CD14-positive monocyte (primary cell): ENCODE measurements at regions not wholly inside any gene's neighbourhood (a gene's known extent, or its start where the extent isn't known, plus 50 kb on each side); places are given as distances from the start of the nearest gene placed in this dataset.
"Not testable (repeated sequence)": the region's sequence is repeated elsewhere in the genome, so short reads cannot be mapped to it uniquely, and the experiment has no call there.

Experiments
- DNase-seq, 3 donors: peaks; one replicate each; pipeline ENCODE4 v3.0.0-alpha.2; 2011 to 2022
- H2AFZ ChIP-seq: 2 replicates; pipeline ENCODE4 v1.6.0; 2012; ENCODE audit warnings: mild to moderate bottlenecking, low read depth, low read length, inconsistent platforms; ENCODE audit not compliant: insufficient read depth, poor library complexity, severe bottlenecking
- H3K27ac ChIP-seq, 2 donors: 1 replicate in 1 of 2; 2 replicates in 1 of 2; pipeline ENCODE4 v1.5.1; 2012 to 2013; ENCODE audit warnings: low read length in 2 of 2, control low read depth in 1 of 2, inconsistent platforms in 1 of 2, low read depth in 1 of 2, mild to moderate bottlenecking in 1 of 2
- H3K27me3 ChIP-seq, 2 donors: one replicate each; pipeline versions ENCODE4 v1.6.0 to v1.6.1; 2011 to 2013; ENCODE audit warnings: low read length in 2 of 2; ENCODE audit not compliant: control insufficient read depth in 2 of 2, insufficient read depth in 2 of 2
- H3K36me3 ChIP-seq, 2 donors: replicated peaks in 1 of 2; 1 replicate in 1 of 2; 2 replicates in 1 of 2; pipeline versions ENCODE4 v1.5.1 to v1.6.1; 2012 to 2013; ENCODE audit warnings: low read length in 2 of 2, control low read depth in 1 of 2, inconsistent platforms in 1 of 2, mild to moderate bottlenecking in 1 of 2; ENCODE audit not compliant: insufficient read depth in 2 of 2, control insufficient read depth in 1 of 2
- H3K4me1 ChIP-seq, 2 donors: 1 replicate in 1 of 2; 2 replicates in 1 of 2; pipeline versions ENCODE4 v1.5.1 to v1.6.1; 2012 to 2013; ENCODE audit warnings: low read length in 2 of 2, control low read depth in 1 of 2, inconsistent platforms in 1 of 2, mild to moderate bottlenecking in 1 of 2, moderate library complexity in 1 of 2; ENCODE audit not compliant: insufficient read depth in 2 of 2, control insufficient read depth in 1 of 2
- H3K4me2 ChIP-seq: replicated peaks from 2 replicates; pipeline ENCODE3; 2012; ENCODE audit warnings: low read length, moderate library complexity, mild to moderate bottlenecking; ENCODE audit not compliant: poor library complexity, severe bottlenecking; ENCODE audit errors: extremely low read depth
- H3K4me3 ChIP-seq, 3 experiments: fragments of 200-600 bp in 1 of 3; sonication (generic) in 1 of 3; replicated peaks in 1 of 3; 1 replicate in 2 of 3; 2 replicates in 1 of 3; pipeline ENCODE4 v1.5.1; 2011 to 2013; ENCODE audit warnings: low read length in 3 of 3, mild to moderate bottlenecking in 3 of 3, control low read depth in 2 of 3, low read depth in 2 of 3, inconsistent platforms in 1 of 3, moderate library complexity in 1 of 3
- H3K79me2 ChIP-seq: 2 replicates; pipeline ENCODE4 v1.6.0; 2012; ENCODE audit warnings: mild to moderate bottlenecking, control low read depth, inconsistent platforms, low read length, moderate library complexity; ENCODE audit not compliant: insufficient read depth
- H3K9ac ChIP-seq: 2 replicates; pipeline ENCODE4 v1.6.0; 2017; ENCODE audit warnings: low read length, mild to moderate bottlenecking; ENCODE audit not compliant: insufficient read depth, poor library complexity, severe bottlenecking
- H3K9me3 ChIP-seq, 2 donors: replicated peaks in 1 of 2; 1 replicate in 1 of 2; 2 replicates in 1 of 2; pipeline versions ENCODE4 v1.5.1 to v1.6.1; 2012 to 2013; ENCODE audit warnings: low read length in 2 of 2, control low read depth in 1 of 2; ENCODE audit not compliant: control insufficient read depth in 1 of 2, insufficient read depth in 1 of 2
- H4K20me1 ChIP-seq: 2 replicates; pipeline ENCODE4 v1.6.0; 2012; ENCODE audit warnings: mild to moderate bottlenecking, low read length, control low read depth, moderate library complexity; ENCODE audit not compliant: insufficient read depth
- H3K27ac Mint-ChIP-seq, 7 donors: one replicate each; pipeline ENCODE4 v1.8.0; 2020; ENCODE audit warnings: mild to moderate bottlenecking in 7 of 7, mixed read lengths in 7 of 7, moderate library complexity in 6 of 7, inconsistent platforms in 2 of 7
- H3K27me3 Mint-ChIP-seq, 3 donors: one replicate each; pipeline ENCODE4 v1.8.0; 2021 to 2022; ENCODE audit warnings: low read depth in 3 of 3, mild to moderate bottlenecking in 3 of 3, mixed read lengths in 3 of 3, moderate library complexity in 3 of 3, inconsistent platforms in 1 of 3
- H3K36me3 Mint-ChIP-seq, 2 donors: one replicate each; pipeline ENCODE4 v1.8.0; 2020; ENCODE audit warnings: mixed read lengths in 2 of 2, inconsistent platforms in 1 of 2, mild to moderate bottlenecking in 1 of 2
- H3K4me1 Mint-ChIP-seq: one replicate; pipeline ENCODE4 v1.8.0; 2020; ENCODE audit warnings: mild to moderate bottlenecking, mixed read lengths
- H3K4me3 Mint-ChIP-seq, 2 donors: one replicate each; pipeline ENCODE4 v1.8.0; 2020; ENCODE audit warnings: mild to moderate bottlenecking in 2 of 2, mixed read lengths in 2 of 2, moderate library complexity in 1 of 2
- H3K9me3 Mint-ChIP-seq, 7 donors: one replicate each; pipeline ENCODE4 v1.8.0; 2020 to 2022; ENCODE audit warnings: mixed read lengths in 7 of 7, mild to moderate bottlenecking in 6 of 7, moderate library complexity in 6 of 7, inconsistent platforms in 2 of 7
- CTCF ChIP-seq: fragments of 200-600 bp; IDR thresholded peaks from one replicate; pipeline ENCODE4 v1.8.0; 2022; ENCODE audit warnings: antibody characterized with exemption, mild to moderate bottlenecking
- WGBS: methylation state at CpG from one replicate; pipeline ENCODE4 v1.1.5; 2013; ENCODE audit warnings: missing lambda C conversion rate; ENCODE audit not compliant: insufficient coverage; 5-methylcytosine and 5-hydroxymethylcytosine counted together
- intact Hi-C, 2 donors: fragments of 100-400 bp; cut with micrococcal nuclease; formaldehyde crosslinking; loops; one replicate each; pipeline versions ENCODE4 v1.15.0 to v1.15.1; 2023

GRCh38 chr1:9465640-9466039 is 73.6 kb upstream of the SLC25A33 start:
- Histone ChIP-seq H3K27me3 (no peaks in the 10 kb centered on the region), H3K79me2 (no peaks in the 10 kb centered on the region), H3K4me3 (no peak overlapping the region), H3K27ac (no peak overlapping the region), H3K4me1 (no peaks in the 10 kb centered on the region), H2AFZ (no peak overlapping the region), H3K36me3 (no peaks in the 10 kb centered on the region), H4K20me1 (no peaks in the 10 kb centered on the region), H3K9ac (no peak overlapping the region), H3K9me3 (no peaks in the 10 kb centered on the region), H3K4me2 (no peak overlapping the region)
- WGBS: no CpG with 5 or more reads among the region's 9 CpGs
- Mint-ChIP-seq H3K27ac (no peak overlapping the region), H3K36me3 (no peaks in the 10 kb centered on the region), H3K27me3 (peaks cover 7 to 16% (median 9%) of the 10 kb centered on the region in 3 donors), H3K9me3 (peaks cover 0 to 5% (median 2%) of the 10 kb centered on the region in 7 donors), H3K4me3 (no peak overlapping the region), H3K4me1 (no peaks in the 10 kb centered on the region)
- intact Hi-C loops: no loop called here
- no peak for TF ChIP-seq CTCF
- no peak for DNase-seq

GRCh38 chr1:9466780-9467758 is 72.2 kb upstream of the SLC25A33 start:
- Mint-ChIP-seq H3K4me3 (no peak overlapping the region), H3K9me3 (peaks cover 0 to 5% (median 2%) of the 10 kb centered on the region in 7 donors), H3K4me1 (no peaks in the 10 kb centered on the region), H3K36me3 (no peaks in the 10 kb centered on the region), H3K27ac (no peak overlapping the region), H3K27me3 (peaks cover 11 to 21% (median 11%) of the 10 kb centered on the region in 3 donors)
- Histone ChIP-seq H3K27ac (no peak overlapping the region), H4K20me1 (no peaks in the 10 kb centered on the region), H2AFZ (no peak overlapping the region), H3K79me2 (no peaks in the 10 kb centered on the region), H3K9me3 (no peaks in the 10 kb centered on the region), H3K4me3 (no peak overlapping the region), H3K36me3 (no peaks in the 10 kb centered on the region), H3K27me3 (no peaks in the 10 kb centered on the region), H3K4me1 (no peaks in the 10 kb centered on the region), H3K9ac (no peak overlapping the region), H3K4me2 (no peak overlapping the region)
- intact Hi-C loops: no loop called here
- WGBS: 88% methylated on average over 15 of the region's 29 CpGs
- DNase-seq: no peak
- no peak for TF ChIP-seq CTCF

- H2AFZ ChIP-seq, H3K9me3 ChIP-seq, H3K36me3 Mint-ChIP-seq, H3K4me1 Mint-ChIP-seq, H3K4me3 Mint-ChIP-seq, H3K4me1 ChIP-seq, H3K36me3 ChIP-seq, intact Hi-C loops, H3K27me3 ChIP-seq, H3K4me3 ChIP-seq, DNase-seq, H3K79me2 ChIP-seq, H3K27ac Mint-ChIP-seq, H3K9me3 Mint-ChIP-seq, H4K20me1 ChIP-seq, H3K27ac ChIP-seq, H3K9ac ChIP-seq, H3K4me2 ChIP-seq: not testable (repeated sequence)
- 91% methylated on average over 1 of the region's 3 CpGs for WGBS
- H3K27me3 Mint-ChIP-seq: peaks cover 12 to 20% (median 12%) of the 10 kb centered on the region in 3 donors
Observed at GRCh38 chr1:9469882-9470281, 69.4 kb upstream of the SLC25A33 start.
